GM23338 (cell line): ENCODE measurements at regions not wholly inside any gene's neighbourhood (a gene's known extent, or its start where the extent isn't known, plus 50 kb on each side); places are given as distances from the start of the nearest gene placed in this dataset.

Source experiments
- ATAC-seq: fragments of 200-7000 bp; cut with Tn5 transposase; 3 replicates; pipeline ENCODE4 v1.9.1; 2020
- DNase-seq: peaks from one replicate; pipeline ENCODE4 v3.0.0-alpha.2; 2015; ENCODE audit warnings: low spot score
- H2AFZ ChIP-seq: fragments of 200-600 bp; sonication (generic); 2 replicates; pipeline ENCODE4 v1.8.0; 2016; ENCODE audit warnings: antibody characterized with exemption, mild to moderate bottlenecking, moderate library complexity
- H3F3A ChIP-seq: fragments of 200-600 bp; sonication (generic); replicated peaks from 2 replicates; pipeline ENCODE4 v1.8.0; 2017; ENCODE audit warnings: antibody characterized with exemption, mixed run types, low read depth
- H3K27ac ChIP-seq: fragments of 200-600 bp; sonication (generic); 2 replicates; pipeline ENCODE4 v1.6.1; 2016; ENCODE audit warnings: low read depth
- H3K27me3 ChIP-seq: fragments of 200-600 bp; sonication (generic); 2 replicates; pipeline ENCODE4 v1.8.0; 2016; ENCODE audit warnings: mild to moderate bottlenecking, mixed run types, moderate library complexity; ENCODE audit not compliant: insufficient read depth
- H3K36me3 ChIP-seq: fragments of 200-600 bp; sonication (generic); 2 replicates; pipeline ENCODE4 v1.8.0; 2016; ENCODE audit warnings: mild to moderate bottlenecking; ENCODE audit not compliant: insufficient read depth
- H3K4me1 ChIP-seq: fragments of 200-600 bp; sonication (generic); 2 replicates; pipeline ENCODE4 v1.8.0; 2016; ENCODE audit warnings: mild to moderate bottlenecking, moderate library complexity; ENCODE audit not compliant: insufficient read depth
- H3K4me2 ChIP-seq: fragments of 200-600 bp; sonication (generic); 2 replicates; pipeline ENCODE4 v1.7.1; 2017; ENCODE audit warnings: mixed run types
- H3K4me3 ChIP-seq: fragments of 200-600 bp; sonication (generic); 2 replicates; pipeline ENCODE4 v1.6.1; 2016; ENCODE audit warnings: mixed run types
- H3K79me2 ChIP-seq: fragments of 200-600 bp; sonication (generic); replicated peaks from 2 replicates; pipeline ENCODE4 v1.8.0; 2017; ENCODE audit warnings: mild to moderate bottlenecking; ENCODE audit not compliant: insufficient read depth
- H3K9me2 ChIP-seq: fragments of 200-600 bp; sonication (generic); 2 replicates; pipeline ENCODE4 v1.8.0; 2017; ENCODE audit not compliant: insufficient read depth
- H4K20me1 ChIP-seq: fragments of 200-600 bp; sonication (generic); replicated peaks from 2 replicates; pipeline ENCODE4 v1.8.0; 2017; ENCODE audit warnings: mild to moderate bottlenecking; ENCODE audit not compliant: insufficient read depth
- H3K27ac Mint-ChIP-seq: 2 replicates; pipeline ENCODE4 v1.8.0; 2020; ENCODE audit warnings: inconsistent platforms, mild to moderate bottlenecking, moderate library complexity, mixed read lengths
- H3K27me3 Mint-ChIP-seq: 3 replicates; pipeline ENCODE4 v1.8.0; 2022; ENCODE audit warnings: low read depth, mild to moderate bottlenecking, moderate library complexity, mixed read lengths, inconsistent platforms; ENCODE audit not compliant: insufficient read depth, poor library complexity
- H3K36me3 Mint-ChIP-seq: 3 replicates; pipeline ENCODE4 v1.8.0; 2021; ENCODE audit warnings: low read depth, mild to moderate bottlenecking, inconsistent platforms, moderate library complexity, mixed read lengths
- H3K4me1 Mint-ChIP-seq: 3 replicates; pipeline ENCODE4 v1.8.0; 2020; ENCODE audit warnings: mild to moderate bottlenecking, inconsistent platforms, mixed read lengths
- H3K4me3 Mint-ChIP-seq: 3 replicates; pipeline ENCODE4 v1.8.0; 2021; ENCODE audit warnings: moderate library complexity, mild to moderate bottlenecking, inconsistent platforms, mixed read lengths
- H3K9me3 Mint-ChIP-seq: 3 replicates; pipeline ENCODE4 v1.8.0; 2020; ENCODE audit warnings: moderate library complexity, mild to moderate bottlenecking, inconsistent platforms, mixed read lengths
- CREB1 ChIP-seq: fragments of 250-450 bp; sonication (Bioruptor Pico); IDR thresholded peaks from 2 replicates; pipeline ENCODE4 v1.5.0; 2020; ENCODE audit warnings: low read depth, mild to moderate bottlenecking, moderate library complexity
- CTCF ChIP-seq, 2 experiments: fragments of 200-600 bp in 1 of 2; sonication (generic) in 1 of 2; conservative IDR thresholded peaks; 2 replicates each; pipeline versions ENCODE4 v1.5.1 to v1.6.1; 2016 to 2017; ENCODE audit warnings: antibody characterized with exemption in 2 of 2, low read depth in 2 of 2, mild to moderate bottlenecking in 2 of 2, moderate library complexity in 1 of 2
- EZH2phosphoT487 ChIP-seq: fragments of 200-600 bp; sonication (generic); IDR thresholded peaks from one replicate; pipeline ENCODE4 v1.8.1; 2018; ENCODE audit warnings: antibody characterized with exemption; ENCODE audit not compliant: unreplicated experiment
- JUNB ChIP-seq: IDR thresholded peaks from one replicate; pipeline ENCODE4 v1.6.1; 2016; ENCODE audit warnings: antibody characterized with exemption; ENCODE audit not compliant: unreplicated experiment
- NANOG ChIP-seq: IDR thresholded peaks from 2 replicates; pipeline ENCODE4 v1.6.1; 2016; ENCODE audit warnings: antibody characterized with exemption, borderline replicate concordance
- STAT1 ChIP-seq: IDR thresholded peaks from one replicate; pipeline ENCODE4 v1.6.1; 2016; ENCODE audit warnings: antibody characterized with exemption; ENCODE audit not compliant: unreplicated experiment
- ZNF114 ChIP-seq: fragments of 250-450 bp; sonication (Bioruptor Pico); IDR thresholded peaks from 2 replicates; pipeline ENCODE4 v1.5.0; 2020; ENCODE audit warnings: mild to moderate bottlenecking, moderate library complexity
- ZNF462 ChIP-seq: fragments of 250-450 bp; sonication (Bioruptor Pico); IDR thresholded peaks from 2 replicates; pipeline ENCODE4 v1.5.0; 2020; ENCODE audit warnings: mild to moderate bottlenecking, moderate library complexity
- TF ChIP-seq, protein P1 (sequence below): IDR thresholded peaks from 2 replicates; pipeline ENCODE4 v1.6.1; 2016; ENCODE audit warnings: antibody characterized with exemption

DNA sequence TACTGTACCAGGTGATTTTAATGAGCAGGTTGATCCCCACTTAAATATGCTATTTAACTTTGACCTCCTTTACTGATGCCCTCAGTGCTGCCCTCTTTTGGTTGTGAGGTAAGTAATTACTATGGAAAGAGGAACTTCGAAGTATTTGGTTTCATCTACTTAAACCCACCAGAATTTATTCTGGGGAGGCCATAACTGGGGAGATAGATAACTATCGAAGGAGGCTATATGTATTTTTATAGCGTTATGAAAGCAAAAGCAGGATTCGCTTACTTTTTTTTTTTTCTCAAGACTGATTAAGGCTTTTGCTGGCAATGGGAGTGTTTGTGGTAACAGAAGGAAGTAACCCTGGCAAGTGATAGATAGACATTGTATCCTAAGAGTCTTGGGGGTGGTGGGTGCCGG is 168.9 kb upstream of the CENPW start:
- no peak overlapping the region for H3K27ac ChIP-seq
- peak; percentile 83 for DNase-seq
- TF ChIP-seq, protein P1, sequence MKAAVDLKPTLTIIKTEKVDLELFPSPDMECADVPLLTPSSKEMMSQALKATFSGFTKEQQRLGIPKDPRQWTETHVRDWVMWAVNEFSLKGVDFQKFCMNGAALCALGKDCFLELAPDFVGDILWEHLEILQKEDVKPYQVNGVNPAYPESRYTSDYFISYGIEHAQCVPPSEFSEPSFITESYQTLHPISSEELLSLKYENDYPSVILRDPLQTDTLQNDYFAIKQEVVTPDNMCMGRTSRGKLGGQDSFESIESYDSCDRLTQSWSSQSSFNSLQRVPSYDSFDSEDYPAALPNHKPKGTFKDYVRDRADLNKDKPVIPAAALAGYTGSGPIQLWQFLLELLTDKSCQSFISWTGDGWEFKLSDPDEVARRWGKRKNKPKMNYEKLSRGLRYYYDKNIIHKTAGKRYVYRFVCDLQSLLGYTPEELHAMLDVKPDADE, result no peak
- TF ChIP-seq CTCF (conservative IDR thresholded peaks at IDR 0.05; ENCODE audit: low read depth in 2 of 2), result peak; percentile 65 to 74
- Mint-ChIP-seq H3K4me3 (no peak overlapping the region), H3K36me3 (no peaks in the 10 kb centered on the region; the same call in 2 of the 3 replicates), H3K9me3 (no peaks in the 10 kb centered on the region; the same call in 2 of the 3 replicates), H3K27ac (no peak overlapping the region), H3K27me3 (peaks cover 2% of the 10 kb centered on the region), H3K4me1 (peaks cover 21% of the 10 kb centered on the region)
- ATAC-seq, result peak; percentile 80
- no peak overlapping the region for H3K4me2 ChIP-seq
- H3K36me3 ChIP-seq, result no peaks in the 10 kb centered on the region
- H3K4me3 ChIP-seq, result no peak overlapping the region
- H2AFZ ChIP-seq, result no peak overlapping the region
- no peaks in the 10 kb centered on the region for H3K79me2 ChIP-seq
- H4K20me1 ChIP-seq, result no peaks in the 10 kb centered on the region
- no peaks in the 10 kb centered on the region for H3K27me3 ChIP-seq
- H3K4me1 ChIP-seq, result peaks cover 6% of the 10 kb centered on the region; the same call in 1 of the 2 replicates
- H3F3A ChIP-seq, result no peaks in the 10 kb centered on the region
- H3K9me2 ChIP-seq, result no peaks in the 10 kb centered on the region

DNA sequence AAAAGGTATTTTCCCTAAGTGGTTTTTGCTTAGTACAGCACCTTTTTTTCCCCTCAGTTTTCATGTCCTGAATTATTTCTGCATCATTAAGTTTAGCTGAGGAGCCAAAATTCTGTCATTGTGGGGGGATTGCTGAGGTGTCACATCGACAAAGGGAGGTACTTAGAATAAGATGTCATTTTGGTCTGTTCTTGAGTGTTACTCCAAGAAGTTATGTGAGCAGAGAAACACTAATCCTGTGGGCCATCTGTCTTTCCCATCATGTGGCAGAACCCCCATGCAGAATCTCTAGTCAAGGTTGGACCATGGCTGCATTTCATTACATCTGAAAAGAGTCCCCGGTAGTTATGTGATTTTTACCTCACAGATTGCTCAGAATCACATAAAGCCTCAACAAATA is 167.8 kb upstream of the CENPW start:
- H2AFZ ChIP-seq, result no peak overlapping the region
- H3K4me3 Mint-ChIP-seq, result no peak overlapping the region
- no peaks in the 10 kb centered on the region for H3K27me3 ChIP-seq
- no peak overlapping the region for H3K27ac ChIP-seq
- no peaks in the 10 kb centered on the region for H3K9me3 Mint-ChIP-seq
- H3K27me3 Mint-ChIP-seq, result peaks cover 2% of the 10 kb centered on the region
- no peak overlapping the region for H3K4me2 ChIP-seq
- peaks cover 6% of the 10 kb centered on the region; the same call in 1 of the 2 replicates for H3K4me1 ChIP-seq
- H3K4me1 Mint-ChIP-seq, result peaks cover 21% of the 10 kb centered on the region
- H3F3A ChIP-seq, result no peaks in the 10 kb centered on the region
- no peaks in the 10 kb centered on the region for H3K79me2 ChIP-seq
- H3K36me3 ChIP-seq, result no peaks in the 10 kb centered on the region
- H3K27ac Mint-ChIP-seq, result no peak overlapping the region
- H3K9me2 ChIP-seq, result no peaks in the 10 kb centered on the region
- no peak for TF ChIP-seq NANOG
- TF ChIP-seq CTCF (conservative IDR thresholded peaks at IDR 0.05; ENCODE audit: low read depth in 2 of 2), result no peak
- no peak for TF ChIP-seq EZH2phosphoT487
- no peak for TF ChIP-seq ZNF114 (CRISPR knock-in tag)
- no peak for TF ChIP-seq STAT1
- no peak for TF ChIP-seq JUNB
- TF ChIP-seq, protein P1, result no peak
- TF ChIP-seq ZNF462, result no peak
- TF ChIP-seq CREB1 (CRISPR knock-in tag), result no peak
- ATAC-seq (no peak), DNase-seq (no peak)
- no peaks in the 10 kb centered on the region for H3K36me3 Mint-ChIP-seq
- H3K4me3 ChIP-seq, result no peak overlapping the region
- H4K20me1 ChIP-seq, result no peaks in the 10 kb centered on the region
